ENCODE measurements at regions not wholly inside any gene's neighbourhood (a gene's known extent, or its start where the extent isn't known, plus 50 kb on each side); places are given as distances from the start of the nearest gene placed in this dataset.

DNA sequence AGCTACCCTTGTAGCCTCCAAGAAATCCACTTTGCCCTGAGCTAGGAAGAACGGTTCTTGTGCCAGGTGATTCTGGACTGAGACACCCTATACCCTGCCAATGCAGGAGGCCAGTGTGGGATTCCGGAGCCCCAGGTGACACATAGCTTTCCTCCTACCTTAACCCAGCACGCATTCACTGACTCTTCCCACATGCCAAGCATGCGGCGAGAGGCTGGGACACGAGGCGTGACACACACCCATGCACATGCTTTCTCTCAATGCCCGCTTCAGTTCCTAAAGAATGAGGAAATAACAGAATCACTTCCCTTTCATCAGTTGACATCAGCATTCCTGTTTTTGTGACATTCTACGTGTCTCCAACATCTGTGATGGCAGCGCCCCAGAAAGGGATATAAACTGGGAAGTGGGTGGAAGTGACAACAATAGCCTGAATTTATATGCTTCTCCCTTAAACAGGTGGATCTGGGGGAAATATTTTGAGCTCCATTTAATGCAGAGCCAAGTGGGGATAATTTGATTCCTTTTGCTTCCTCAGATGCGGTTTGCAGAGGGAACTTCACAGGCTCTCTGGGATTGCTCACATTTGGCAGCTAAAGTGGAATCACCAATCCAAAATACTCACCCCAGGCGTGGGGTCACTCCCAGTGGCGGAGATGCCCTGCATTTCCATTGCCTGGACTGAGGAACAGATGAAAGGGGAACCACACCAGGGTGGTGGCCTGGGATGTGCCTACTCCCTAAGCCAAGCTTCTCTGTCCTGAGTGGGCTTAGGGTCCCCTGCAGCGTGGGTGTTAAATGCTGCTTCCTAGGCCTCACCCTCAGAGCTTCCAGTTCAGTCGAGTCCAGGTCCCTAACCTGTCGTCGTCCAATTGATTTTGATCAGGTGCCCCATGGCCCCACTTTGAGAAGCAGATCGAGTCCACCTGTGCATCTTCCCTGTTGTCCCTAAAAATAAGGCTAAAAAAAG is 445.1 kb downstream of the SIPA1L2 start:
- TF ChIP-seq, protein P1, sequence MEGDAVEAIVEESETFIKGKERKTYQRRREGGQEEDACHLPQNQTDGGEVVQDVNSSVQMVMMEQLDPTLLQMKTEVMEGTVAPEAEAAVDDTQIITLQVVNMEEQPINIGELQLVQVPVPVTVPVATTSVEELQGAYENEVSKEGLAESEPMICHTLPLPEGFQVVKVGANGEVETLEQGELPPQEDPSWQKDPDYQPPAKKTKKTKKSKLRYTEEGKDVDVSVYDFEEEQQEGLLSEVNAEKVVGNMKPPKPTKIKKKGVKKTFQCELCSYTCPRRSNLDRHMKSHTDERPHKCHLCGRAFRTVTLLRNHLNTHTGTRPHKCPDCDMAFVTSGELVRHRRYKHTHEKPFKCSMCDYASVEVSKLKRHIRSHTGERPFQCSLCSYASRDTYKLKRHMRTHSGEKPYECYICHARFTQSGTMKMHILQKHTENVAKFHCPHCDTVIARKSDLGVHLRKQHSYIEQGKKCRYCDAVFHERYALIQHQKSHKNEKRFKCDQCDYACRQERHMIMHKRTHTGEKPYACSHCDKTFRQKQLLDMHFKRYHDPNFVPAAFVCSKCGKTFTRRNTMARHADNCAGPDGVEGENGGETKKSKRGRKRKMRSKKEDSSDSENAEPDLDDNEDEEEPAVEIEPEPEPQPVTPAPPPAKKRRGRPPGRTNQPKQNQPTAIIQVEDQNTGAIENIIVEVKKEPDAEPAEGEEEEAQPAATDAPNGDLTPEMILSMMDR (IDR thresholded peaks at IDR 0.05; ENCODE audit: low read length): no peak
- TF ChIP-seq EZH2phosphoT487 (IDR thresholded peaks at IDR 0.05; ENCODE audit: low read length) (no peak), EZH2 (optimal IDR thresholded peaks at IDR 0.05; ENCODE audit: low read depth, low read length) (no peak)
